ENCODE measurements at regions not wholly inside any gene's neighbourhood (a gene's known extent, or its start where the extent isn't known, plus 50 kb on each side); places are given as distances from the start of the nearest gene placed in this dataset.

GRCh38 chr1:201614262-201615015 lies 75.5 kb downstream of the NAV1 start:
- no peak for DNase-seq
- H3K4me3 ChIP-seq, result no peak overlapping the region

DNA sequence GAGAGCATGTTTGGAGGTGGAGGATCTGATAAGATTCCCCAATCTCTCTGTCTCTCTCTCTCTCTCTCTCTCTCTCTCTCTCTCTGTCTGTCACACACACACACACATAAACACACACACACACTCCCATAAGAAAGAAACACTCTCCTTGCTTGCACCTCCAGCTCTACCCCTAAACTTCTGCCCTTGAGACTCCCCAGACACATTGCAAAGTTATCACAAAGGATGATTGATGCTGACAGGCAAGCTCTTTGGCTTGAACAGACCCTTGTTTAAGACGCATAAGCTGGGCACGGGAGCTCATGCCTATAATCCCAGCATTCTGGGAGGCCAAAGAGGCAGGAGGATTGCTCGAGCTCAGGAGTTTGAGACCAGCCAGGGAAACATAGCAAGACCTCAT lies 78.2 kb downstream of the NAV1 start:
- DNase-seq, result no peak
- intact Hi-C loops (cut with DNase I; ENCODE audit: low total_unique reads), result no loop called here
- no peak for ATAC-seq
- H3K27ac ChIP-seq, result no peak overlapping the region
- in situ Hi-C loops (cut with MboI; ENCODE audit: low sequenced_read_pairs in 4 of 4), result no loop called here
- H3K4me1 ChIP-seq, result no peaks in the 10 kb centered on the region
- no peak overlapping the region for H3K4me3 ChIP-seq
- no peaks in the 10 kb centered on the region for H3K9me3 ChIP-seq
- TF ChIP-seq CTCF (IDR thresholded peaks at IDR 0.05 in 4 of 5, conservative IDR thresholded peaks at IDR 0.05 in 1 of 5), result no peak
- TF ChIP-seq POLR2A (IDR thresholded peaks at IDR 0.05), result no peak
- no peaks in the 10 kb centered on the region for H3K36me3 ChIP-seq
- H3K27me3 ChIP-seq, result no peaks in the 10 kb centered on the region

More at GRCh38 chr1:201614262-201615015, 75.5 kb downstream of the NAV1 start:
- in situ Hi-C loops (cut with MboI; ENCODE audit: low sequenced_read_pairs in 4 of 4) (no loop called here), intact Hi-C loops (cut with DNase I; ENCODE audit: low total_unique reads) (no loop called here)
- Histone ChIP-seq H3K27ac (no peak overlapping the region), H3K4me1 (peaks cover 12% of the 10 kb centered on the region in 2 donors), H3K9me3 (no peaks in the 10 kb centered on the region), H3K36me3 (no peaks in the 10 kb centered on the region), H3K27me3 (no peaks in the 10 kb centered on the region)
- ATAC-seq, result no peak
- TF ChIP-seq CTCF (IDR thresholded peaks at IDR 0.05 in 4 of 5, conservative IDR thresholded peaks at IDR 0.05 in 1 of 5) (no peak), POLR2A (IDR thresholded peaks at IDR 0.05) (no peak)

DNA sequence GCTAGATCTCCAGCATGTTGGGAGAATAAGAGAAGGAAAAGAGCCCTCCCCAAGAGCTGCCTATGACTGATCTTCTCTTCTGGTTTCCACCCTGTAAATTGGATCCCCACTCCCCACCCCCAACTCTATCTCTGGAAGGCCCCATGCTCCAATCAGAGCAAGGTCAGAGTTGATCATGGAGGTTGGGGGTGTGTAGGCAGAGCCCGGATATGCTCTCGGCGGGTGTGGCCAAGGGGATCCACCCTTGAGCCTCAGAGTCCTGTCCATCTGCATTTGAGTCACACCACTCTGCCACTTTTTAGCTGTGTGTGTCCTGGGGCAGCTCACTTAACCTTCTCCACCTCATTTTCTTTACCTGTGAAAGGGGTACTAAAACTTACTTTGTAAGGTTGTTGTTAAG lies 79.5 kb downstream of the NAV1 start:
- intact Hi-C loops (cut with DNase I; ENCODE audit: low total_unique reads), result no loop called here
- no peaks in the 10 kb centered on the region for H3K36me3 ChIP-seq
- ATAC-seq (no peak), DNase-seq (no peak)
- H3K9me3 ChIP-seq, result no peaks in the 10 kb centered on the region
- no peak overlapping the region for H3K27ac ChIP-seq
- no peaks in the 10 kb centered on the region for H3K27me3 ChIP-seq
- in situ Hi-C loops (cut with MboI; ENCODE audit: low sequenced_read_pairs in 4 of 4), result no loop called here
- H3K4me3 ChIP-seq, result no peak overlapping the region
- TF ChIP-seq CTCF (IDR thresholded peaks at IDR 0.05 in 4 of 5, conservative IDR thresholded peaks at IDR 0.05 in 1 of 5) (no peak), POLR2A (IDR thresholded peaks at IDR 0.05) (no peak)
- H3K4me1 ChIP-seq, result no peaks in the 10 kb centered on the region

DNA sequence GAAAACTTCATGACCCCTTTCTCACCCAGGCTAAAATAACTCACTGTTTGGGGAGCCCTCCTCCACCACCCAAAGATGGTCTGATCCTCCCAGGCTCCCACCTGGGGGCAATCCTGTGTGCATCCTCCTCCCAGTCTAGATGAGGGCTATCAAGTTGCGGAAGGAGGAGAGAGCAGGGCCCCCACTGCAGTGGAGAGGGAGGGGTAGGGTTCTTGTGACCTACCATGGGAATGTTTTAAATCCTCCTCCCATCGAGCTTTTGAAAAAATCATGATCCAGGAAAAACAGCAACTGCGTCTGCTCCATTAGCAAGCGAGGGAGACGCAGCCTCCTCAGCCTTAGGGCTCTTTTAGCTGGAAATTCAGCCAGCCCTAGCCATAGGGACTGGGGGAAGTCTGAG lies 80.0 kb downstream of the NAV1 start:
- in situ Hi-C loops (cut with MboI; ENCODE audit: low sequenced_read_pairs in 4 of 4), result no loop called here
- no peaks in the 10 kb centered on the region for H3K36me3 ChIP-seq
- no peak for TF ChIP-seq POLR2A (IDR thresholded peaks at IDR 0.05)
- no peak for TF ChIP-seq CTCF (IDR thresholded peaks at IDR 0.05 in 4 of 5, conservative IDR thresholded peaks at IDR 0.05 in 1 of 5)
- H3K9me3 ChIP-seq, result no peaks in the 10 kb centered on the region
- H3K4me1 ChIP-seq, result no peaks in the 10 kb centered on the region
- intact Hi-C loops (cut with DNase I; ENCODE audit: low total_unique reads), result no loop called here
- no peak overlapping the region for H3K27ac ChIP-seq
- no peak for DNase-seq
- H3K27me3 ChIP-seq, result no peaks in the 10 kb centered on the region
- ATAC-seq, result no peak
- H3K4me3 ChIP-seq, result no peak overlapping the region

- in situ Hi-C loops (cut with MboI; ENCODE audit: low sequenced_read_pairs in 4 of 4), result no loop called here
Observed at GRCh38 chr1:201619513-201619912, 80.6 kb downstream of the NAV1 start.

More at GRCh38 chr1:201619513-201619912, 80.6 kb downstream of the NAV1 start:
- ATAC-seq (no peak), DNase-seq (no peak)
- Histone ChIP-seq H3K36me3 (no peaks in the 10 kb centered on the region), H3K27me3 (no peaks in the 10 kb centered on the region), H3K4me1 (no peaks in the 10 kb centered on the region), H3K27ac (no peak overlapping the region), H3K9me3 (no peaks in the 10 kb centered on the region), H3K4me3 (no peak overlapping the region)
- intact Hi-C loops (cut with DNase I; ENCODE audit: low total_unique reads), result no loop called here
- TF ChIP-seq POLR2A (IDR thresholded peaks at IDR 0.05) (no peak), CTCF (IDR thresholded peaks at IDR 0.05 in 4 of 5, conservative IDR thresholded peaks at IDR 0.05 in 1 of 5) (no peak)
